ENCODE measurements at regions not wholly inside any gene's neighbourhood (a gene's known extent, or its start where the extent isn't known, plus 50 kb on each side); places are given as distances from the start of the nearest gene placed in this dataset.
A peak's percentile ranks its signal among the peaks of the same experiment; 100 is the strongest.

DNA sequence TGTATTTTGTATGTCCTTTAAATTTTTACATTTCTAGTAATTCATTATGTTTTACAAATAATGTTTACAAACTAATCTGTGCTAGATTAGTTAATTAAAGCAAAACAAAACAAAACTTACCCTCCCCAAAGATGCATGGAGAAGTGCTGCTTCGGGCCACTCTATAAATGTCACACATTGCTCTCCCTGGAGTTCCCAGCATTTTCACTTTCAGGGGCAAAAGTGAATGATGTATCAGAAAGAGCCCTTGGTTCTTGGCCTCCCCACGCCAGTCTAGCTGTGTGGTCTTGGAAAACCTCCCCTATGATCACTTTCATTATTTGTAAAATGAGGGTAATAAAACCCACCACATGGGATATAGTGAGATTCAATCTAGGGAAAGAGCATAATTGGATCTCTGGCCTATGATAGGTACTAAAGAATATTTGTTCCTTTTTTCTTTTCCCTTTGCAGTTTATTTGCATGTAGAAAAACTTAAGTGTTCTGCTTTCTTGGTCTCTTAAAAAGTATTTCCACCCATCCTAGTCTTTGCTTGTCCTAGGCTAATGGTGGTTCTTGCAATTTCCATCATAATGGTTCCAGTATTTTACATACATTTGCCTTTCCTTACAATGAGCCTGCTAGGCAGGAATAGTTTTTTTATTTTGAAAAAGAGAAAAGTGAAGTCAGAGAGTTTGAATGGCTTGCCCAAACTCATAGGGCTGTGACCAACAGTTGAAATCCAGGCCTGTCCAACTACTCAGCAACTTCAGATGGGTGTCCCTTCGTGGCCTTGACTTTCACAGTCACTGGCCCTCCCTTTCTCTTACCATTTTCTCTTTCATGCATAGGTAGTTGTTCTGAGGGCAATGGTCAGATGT, 184.5 kb upstream of the KLF4 start:
- DNase-seq: no peak

DNA sequence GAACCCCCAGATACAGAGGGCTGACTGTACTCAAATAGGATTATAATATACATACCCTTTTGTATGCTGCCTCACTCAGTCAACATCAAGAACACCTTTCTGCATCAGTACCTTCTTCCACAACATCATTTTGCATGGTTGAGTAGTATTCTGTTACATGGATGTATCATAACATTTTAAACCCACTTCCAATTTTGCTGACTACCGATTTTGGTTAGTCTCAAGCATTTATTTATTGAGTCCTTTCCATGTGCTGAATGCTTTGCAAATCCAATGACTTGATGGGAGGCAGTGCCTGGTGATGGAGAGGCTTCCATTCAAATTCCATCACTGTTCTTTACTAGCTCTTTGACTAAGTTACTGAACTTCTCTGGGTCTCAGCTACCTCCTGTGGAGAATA, 182.0 kb upstream of the KLF4 start:
- no peak for DNase-seq

DNA sequence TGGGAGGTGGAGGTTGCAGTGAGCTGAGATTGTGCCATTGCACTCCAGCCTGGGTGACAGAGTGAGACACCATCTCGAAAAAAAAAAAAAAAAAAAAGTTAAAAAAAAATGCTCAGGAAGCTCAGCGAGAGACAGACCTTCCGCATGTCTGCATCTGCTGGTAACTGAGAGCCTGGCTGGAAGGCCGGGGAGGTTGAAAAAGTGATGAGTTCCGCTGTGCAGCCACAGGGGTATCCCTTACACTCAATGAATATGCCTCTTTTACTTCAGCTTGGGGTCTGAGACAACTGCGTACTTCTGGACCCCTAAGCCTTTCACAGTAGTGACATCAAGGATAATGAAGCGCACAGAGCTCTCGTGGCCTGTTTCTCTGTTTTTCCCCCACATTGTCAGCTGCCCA, 179.9 kb upstream of the KLF4 start:
- no peak for DNase-seq

DNA sequence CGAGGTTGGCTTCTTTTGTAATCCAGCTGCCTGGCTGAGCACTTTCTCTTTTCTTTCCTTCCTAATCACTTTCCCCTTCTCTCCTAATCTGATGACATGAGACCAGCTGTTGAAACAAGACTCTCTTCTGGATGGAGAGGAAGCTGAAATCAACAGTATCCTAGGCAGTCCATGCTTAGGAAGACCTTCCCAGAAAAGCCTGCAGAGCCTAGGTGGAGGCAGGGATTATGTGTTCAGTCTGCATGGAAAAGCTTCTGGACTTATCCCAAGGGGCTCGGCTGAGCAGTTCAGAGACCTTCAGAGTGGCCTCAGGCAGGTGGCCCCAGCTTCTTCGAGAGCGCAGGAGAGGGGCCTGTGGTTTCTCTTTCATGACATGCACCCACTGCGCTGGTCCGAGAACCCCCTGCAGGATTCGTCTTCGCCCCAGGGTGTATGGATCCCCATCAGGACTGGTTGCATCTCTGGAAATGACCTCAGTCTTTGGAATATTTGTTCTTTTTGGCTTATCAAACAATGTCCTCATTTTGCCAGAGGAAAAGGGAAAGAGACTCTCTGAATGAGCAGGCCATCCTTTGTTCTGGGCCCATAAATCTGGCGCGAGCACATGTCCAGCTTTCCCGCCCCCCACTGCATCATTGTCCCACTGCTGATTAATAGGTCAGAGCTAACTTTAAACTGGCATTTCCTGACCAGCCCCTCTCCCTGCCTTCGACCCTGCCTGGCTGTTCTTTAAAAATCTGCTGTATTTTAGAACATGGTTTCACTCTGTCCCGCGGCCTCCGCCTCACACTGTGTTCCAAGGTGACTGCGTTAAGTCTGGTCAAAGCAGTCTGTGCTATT, 177.9 kb upstream of the KLF4 start:
- DNase-seq: peak; percentile 17

DNA sequence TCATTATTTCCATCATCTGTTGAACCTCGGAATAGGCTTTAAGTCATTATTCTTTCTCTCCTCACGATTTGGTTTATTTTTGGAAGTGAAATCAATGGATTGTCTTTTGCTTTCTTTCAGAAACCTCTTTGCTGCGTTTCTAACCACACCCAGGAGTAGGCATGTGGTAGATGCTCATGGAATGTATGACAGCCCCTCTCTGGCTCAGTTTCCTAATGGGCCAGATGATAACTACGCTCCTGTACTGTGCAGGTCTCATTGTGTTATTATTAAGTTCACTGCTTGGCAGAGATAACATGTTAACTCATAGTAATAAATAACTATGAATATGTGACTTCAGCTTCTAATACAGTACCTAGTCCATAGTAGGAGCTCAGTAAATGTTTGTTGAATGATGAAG, 175.5 kb upstream of the KLF4 start:
- DNase-seq: peak; percentile 59

DNA sequence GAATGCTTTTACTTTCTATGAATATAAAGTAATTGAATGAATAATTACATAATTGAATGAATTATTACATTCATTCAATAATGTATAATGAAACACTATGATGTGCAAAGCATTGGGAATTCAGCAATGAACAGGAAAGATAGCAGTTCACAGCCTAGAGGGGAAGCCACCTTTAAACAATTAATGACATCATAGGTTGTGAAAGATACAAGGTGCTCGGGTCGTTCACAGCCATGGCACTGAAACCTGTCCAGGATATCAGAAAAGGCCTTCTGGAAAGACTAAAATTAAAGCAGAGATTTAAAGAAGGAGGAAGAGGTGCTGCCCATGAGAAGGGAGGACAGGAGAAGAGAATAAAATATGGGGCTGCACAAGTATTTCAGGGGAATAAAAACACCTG, 171.4 kb upstream of the KLF4 start:
- no peak for DNase-seq

DNA sequence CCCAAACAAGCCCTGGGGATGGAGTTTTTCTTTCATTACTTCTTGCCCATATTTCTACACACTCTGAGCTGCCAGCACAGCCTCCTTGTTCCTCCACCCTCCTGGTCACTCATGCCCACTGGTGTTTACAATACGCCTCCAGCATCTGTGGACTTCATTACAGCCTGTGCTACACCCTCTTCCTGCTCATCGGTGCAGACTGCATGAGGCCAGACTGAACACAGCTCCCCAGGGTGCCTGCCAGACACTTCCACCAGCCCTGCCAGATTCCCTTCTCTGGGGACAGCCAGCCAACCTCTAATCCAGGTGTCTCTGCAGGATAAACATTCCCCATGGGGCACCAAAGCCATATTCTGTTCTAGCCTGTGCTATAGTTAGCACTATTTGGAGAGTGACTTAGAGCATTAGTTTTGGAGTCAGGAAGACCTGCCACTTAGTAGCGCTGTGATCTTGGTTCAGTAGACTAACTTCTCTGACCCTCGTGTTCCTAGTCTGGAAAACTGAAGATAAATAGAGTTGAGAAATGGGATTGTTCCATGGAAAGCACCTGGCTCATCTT, 163.8 kb upstream of the KLF4 start:
- DNase-seq: no peak

DNA sequence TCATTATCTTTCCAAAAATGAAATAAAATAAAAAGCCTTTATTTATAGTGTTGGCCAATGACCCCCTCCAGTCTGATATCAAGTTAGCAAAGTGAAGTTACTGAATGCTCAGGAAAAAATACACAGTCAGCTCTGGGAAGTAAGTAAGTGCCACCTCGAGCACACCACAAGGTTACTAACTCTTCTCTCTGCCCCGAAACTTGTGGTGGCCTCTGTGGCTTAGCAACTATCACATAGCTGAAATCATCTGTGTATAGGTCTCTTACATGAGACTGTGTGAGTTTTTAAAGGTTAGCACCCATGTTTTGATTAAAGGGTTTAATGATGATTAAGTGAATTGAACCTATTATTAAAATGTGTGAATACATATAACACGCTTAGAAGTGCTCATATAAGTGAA, 161.4 kb upstream of the KLF4 start:
- no peak for DNase-seq

DNA sequence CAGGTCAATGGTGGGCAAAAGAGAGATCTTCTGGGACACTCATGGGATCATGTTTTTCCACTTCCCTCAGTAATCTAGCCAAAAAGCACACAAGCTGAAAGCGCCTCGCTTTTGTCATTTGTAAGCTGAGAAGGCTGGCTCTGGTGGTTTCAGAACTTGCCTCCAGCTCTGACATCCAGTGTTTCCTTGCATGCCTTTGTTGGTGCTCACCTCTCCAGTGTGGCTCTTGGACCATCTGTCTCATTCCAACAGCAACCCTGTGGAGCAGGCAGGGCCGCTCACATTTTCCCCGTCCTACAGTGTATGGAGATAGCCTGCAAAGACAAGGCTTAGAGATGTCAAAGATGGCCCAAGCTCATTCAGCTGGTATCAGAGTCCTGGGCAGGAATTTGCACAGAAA, 160.8 kb upstream of the KLF4 start:
- no peak for DNase-seq

DNA sequence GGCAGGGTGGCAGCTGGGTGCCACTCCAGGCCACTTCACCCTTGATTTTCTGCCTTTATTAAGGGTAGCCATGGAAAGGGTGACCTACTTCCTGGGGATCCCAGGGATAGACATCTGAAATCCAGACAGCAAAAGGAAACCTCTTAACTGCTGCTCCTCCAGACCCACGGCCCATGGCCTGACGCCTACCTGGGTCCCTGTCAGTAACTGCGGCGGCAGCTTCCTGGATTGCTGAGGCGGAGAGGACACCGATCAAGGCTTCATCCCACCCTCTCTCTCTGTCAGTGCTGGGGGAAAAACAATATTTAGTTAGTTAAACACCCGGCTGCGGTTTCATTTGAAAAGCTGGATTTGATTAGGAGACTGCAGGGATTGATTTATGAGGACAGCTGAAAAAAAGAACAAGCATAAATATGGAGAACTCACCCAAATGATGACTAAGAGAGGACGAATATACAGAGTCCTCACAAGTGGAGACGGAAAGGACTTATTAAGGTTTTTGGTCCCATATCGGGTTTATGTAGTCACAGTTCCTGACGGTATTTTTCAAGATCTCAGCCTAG, 158.7 kb upstream of the KLF4 start:
- DNase-seq: peak; percentile 61

DNA sequence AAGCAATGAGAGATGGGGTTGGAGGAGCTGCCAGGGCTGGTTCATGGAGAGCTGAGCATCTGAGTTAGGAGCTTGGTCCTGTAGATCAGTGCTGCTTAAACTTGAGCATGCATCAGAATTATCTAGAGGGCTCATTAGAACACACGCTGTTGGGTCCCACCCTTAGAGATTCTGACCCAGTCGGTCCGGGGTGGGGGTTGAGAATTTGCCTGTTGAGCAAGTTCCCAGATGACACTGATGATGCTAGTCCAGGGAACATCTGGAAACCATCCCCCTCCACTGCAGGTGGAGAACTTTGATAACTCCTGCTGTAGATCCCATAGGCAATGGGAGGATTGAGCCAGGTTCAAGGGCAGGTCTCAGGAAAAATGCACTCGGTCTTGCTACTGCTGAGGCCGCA, 158.0 kb upstream of the KLF4 start:
- DNase-seq: no peak

DNA sequence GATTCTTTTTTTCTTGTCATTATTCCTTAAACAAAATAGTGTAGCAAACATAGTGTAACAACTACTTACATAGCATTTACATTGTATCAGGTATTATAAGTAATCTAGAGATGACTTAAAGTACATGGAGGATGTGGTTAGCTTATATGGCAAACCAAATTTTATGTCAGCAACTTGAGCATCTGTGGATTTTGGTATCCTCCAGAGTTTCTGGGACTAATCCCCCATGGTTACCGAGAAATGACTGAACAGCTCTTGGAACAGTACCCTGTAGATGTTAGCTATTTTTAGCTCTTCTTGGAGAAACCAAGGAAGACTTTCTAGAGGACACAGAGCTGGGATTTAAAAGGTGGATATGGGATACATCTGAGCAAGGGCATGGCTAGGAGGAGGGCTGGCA, 157.6 kb upstream of the KLF4 start:
- no peak for DNase-seq

DNA sequence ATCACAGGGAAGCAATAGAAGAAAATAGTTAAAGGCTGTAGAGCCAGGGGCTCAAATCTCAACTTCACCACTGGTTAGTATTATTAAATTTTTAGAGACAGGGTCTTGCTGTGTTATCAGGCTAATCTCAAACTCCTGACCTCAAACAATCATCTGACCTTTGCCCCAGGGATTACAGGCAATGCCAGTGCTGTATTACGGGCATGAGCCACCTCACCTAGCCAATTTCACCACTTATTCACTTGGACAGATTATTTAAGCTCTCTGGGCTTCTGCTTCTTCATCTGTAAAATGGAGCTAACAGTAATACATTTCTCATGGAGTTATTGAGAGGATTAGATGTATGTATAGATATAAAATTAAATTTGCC, 155.9 kb upstream of the KLF4 start:
- no peak for DNase-seq

DNA sequence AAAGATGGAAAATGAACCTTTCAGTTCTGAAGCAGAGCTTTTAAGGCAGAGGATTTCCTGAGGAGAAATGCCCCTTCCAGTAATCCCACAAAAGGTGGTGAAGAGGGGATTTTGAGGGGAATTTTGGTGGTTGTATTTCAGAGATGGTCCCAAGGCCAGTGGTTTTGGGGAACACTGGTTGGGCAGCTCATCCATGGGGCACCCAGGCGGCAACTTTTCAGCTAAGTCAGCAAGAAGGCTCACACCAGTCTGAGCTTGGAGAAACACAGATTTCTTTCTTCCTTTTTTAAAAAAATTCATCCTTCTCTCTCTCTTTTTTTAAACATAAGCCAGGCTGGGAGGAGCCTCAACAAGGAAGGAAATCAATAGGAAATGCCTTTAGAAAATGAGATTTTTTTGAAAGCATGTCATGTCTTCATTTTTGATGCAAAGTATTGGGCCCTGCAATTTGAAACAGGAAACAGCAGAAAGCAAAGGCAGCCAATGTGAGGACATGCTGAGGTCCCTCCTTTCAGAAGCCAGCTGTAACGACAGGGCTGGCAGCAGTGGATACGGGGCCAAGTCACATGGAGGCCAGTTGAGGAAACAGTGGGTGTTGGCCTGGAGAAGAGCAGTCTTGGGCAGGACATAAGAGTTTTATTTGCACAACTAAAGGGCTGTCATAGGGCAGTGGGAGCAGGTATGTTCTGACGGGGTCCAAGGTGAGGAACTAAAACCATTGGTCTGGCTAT, 155.3 kb upstream of the KLF4 start:
- peak; percentile 63 for DNase-seq

DNA sequence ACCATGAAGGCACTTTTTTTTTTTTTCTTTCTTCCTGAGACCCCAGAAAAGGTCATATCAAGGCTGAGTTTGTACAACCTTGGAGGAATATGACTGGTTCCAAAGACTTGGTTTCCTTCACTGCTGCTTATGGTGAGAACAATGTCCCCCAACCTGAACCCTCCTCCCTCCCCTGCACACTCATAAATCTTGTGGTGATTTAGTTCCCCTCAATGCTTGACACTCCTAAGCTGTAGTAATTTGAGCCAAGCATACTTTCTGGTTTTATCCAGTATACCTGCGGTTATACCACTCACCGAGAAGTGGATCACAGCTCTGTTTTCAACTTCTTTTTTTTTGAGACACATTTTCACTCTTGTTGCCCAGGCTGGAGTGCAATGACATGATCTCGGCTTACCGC, 149.9 kb upstream of the KLF4 start:
- no peak for DNase-seq

DNA sequence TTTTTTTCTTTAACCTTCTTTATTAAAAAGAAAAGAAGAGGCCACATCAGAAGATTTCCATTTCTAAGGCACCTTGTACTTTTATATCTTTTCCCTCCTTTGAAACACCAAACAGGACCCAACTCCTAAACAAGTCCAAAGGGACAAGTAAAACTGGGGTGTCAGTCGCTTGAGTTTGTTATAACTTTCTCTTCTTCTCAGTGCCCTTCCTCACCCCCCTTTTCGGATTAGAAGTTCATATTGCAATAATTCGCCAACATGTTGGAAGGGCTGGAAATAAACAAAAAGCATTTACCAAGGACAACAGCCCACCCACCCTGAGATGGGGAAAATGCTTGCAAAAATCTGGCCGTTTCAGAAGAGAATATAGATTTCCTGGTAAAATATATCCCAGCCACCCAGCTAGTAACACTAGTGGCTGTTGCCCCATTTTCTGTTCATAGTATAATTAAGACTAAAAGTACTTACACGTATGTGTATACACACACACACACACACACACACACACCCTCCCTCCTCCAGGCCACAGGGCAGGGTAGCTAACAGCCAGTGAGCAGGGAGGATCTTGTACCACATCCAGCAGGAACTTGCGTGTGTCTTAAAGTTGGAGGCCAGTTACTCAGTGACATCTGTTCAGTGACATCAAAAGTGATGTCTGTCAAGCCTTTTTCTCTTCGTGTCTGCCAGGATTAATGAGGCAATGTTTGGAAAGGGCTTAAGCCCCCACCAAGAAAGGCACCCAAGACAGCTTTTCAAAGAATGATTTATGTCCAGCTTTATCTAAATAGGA, 149.1 kb upstream of the KLF4 start:
- DNase-seq: peak; percentile 95

DNA sequence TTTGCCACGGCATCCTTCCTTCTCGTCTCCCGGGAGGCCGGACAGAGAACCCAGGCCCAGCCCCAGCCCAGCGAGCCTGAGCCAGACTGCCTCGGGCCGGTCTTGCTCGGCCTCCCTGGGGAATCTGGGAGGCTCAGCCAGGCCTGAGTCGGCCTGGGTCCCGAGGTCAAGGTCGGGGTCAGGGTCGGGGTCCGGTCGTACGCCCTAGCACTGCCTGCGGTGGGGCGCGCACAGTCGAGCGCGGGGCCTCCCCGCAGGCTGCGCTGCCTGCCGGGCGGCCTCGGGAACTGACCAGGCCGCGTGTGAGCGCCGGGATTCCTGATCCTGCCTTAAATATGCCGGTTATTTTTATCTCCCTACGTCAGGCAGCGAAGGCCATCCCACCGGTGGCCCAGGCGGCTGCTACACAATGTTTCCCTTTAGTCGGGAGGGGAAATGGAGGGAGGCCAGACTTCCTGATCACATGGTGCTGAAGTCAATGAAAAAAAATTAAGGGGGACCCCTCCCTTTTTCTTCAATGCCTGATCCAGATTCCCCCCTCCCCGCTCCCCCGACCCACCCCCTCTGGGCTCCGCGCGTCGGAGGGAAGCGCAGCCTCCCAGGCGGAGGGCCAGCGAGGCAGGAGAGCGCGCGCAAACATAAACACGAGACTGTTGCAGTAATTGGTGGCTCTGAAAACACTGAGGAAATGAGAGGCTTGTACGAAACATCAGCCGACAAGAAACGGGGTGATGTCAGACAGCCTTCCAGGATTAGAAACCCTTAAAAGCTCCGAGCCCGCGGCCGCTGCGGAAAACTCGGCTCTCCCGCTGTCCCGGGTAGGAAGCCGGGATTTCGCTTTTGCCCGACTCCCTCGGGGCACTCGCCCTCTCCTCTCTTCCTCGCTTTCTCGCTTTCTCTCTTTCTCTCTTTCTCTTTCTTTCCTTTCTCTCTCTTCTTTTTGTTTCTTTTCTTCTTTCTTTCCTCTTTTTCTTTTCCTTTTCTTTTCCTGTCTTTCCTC, 148.2 kb upstream of the KLF4 start:
- peak; percentile 100 for DNase-seq

DNA sequence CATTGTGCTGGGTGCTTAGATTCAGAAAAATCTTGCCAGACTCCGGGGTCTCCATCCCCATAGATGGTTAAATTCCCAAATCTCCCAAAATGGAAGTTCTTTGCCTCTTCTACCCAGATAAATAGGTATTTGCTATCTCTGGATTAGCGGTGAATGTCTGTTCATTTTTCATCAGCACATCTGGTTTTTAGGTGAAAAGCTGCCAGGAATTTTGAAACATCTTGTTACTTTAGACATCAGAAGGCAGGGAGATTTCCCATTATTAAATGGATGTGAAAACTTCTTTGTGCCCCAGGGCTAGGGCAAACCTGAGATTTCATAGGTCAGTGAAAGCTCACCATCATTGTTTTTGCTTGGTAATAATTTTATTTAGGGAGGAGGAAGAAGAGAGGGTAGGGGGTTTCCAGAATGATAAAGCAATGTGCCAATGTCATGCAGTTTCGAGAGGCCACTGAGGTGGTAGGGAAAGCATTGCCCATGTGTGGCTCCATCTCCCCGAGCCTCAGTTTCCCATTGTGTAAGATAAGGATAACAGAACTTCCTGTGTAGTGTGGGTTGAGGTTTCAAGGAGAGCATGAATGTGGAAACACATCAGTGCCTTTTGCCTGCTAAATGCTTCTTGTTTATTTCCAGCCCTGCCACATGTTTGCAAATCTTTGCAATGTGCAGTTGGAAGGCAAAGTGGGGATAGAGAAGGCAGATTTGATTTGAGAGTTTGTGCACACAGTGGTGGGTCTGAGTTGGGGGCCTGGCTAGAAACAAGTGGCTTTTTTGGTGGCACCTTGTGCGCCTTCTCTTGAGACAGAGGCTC, 147.2 kb upstream of the KLF4 start:
- DNase-seq: peak; percentile 75

DNA sequence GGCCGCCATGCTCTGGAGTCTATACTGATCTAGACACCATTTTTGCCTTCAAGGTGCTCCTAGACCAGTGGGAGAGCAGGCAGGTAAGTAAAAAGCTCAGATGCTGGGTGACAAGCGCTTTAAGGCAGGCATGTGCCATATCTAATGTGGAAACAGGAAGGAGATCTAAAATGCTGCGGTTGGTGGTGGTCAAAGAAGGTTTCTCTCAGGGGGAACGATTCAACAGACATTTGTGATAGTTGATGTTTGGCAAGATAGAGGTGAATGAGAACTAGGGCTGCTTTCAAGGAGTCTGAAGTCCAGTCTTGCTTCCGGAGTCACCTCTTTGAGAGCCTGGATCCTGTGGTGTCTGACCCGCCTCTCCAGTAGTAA, 146.2 kb upstream of the KLF4 start:
- no peak for DNase-seq
